ENCODE measurements at regions not wholly inside any gene's neighbourhood (a gene's known extent, or its start where the extent isn't known, plus 50 kb on each side); places are given as distances from the start of the nearest gene placed in this dataset.

DNA sequence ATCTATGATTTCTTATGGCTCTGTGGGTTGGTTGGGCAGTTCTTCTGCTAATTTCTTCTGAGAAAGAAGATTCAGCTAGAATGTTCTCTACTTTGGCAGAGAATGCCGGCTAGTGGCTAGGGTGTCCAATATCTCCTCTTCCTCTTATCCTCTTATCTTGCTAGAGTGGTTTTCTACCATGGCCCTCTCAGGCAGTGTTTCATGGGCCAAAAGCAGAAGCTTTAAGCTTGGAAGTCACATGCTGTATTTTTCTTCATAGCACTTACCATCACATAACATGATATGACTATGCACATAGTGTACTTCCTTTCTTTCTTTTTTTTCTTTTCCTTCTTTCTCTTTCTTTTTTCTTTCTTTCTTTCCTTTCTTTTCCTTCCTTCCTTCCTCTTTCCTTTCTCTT, 140.0 kb downstream of the ITGB8 start:
- DNase-seq (no peak), ATAC-seq (ENCODE audit: low read depth) (no peak)
- Histone ChIP-seq H3K36me3 (replicated peaks in 1 of 2; ENCODE audit: control extremely low read depth in 1 of 2, control insufficient read depth in 1 of 2, extremely low read depth in 1 of 2, insufficient read depth in 2 of 2, low read length in 1 of 2) (no peaks in the 10 kb centered on the region), H3K4me2 (replicated peaks; ENCODE audit: low read depth, low read length, poor library complexity, severe bottlenecking) (no peak overlapping the region), H3K9ac (ENCODE audit: low read length) (no peak overlapping the region), H2AFZ (ENCODE audit: insufficient read depth, low read depth, low read length, poor library complexity, severe bottlenecking) (no peak overlapping the region), H3K27me3 (replicated peaks in 1 of 4; ENCODE audit: control extremely low read depth in 1 of 4, control insufficient read depth in 3 of 4, insufficient read depth in 4 of 4, low read length in 3 of 4) (peaks cover 0 to 8% (median 0%) of the 10 kb centered on the region in 4 experiments), H3K27ac (ENCODE audit: low read length in 2 of 2) (no peak overlapping the region), H4K20me1 (ENCODE audit: control insufficient read depth, insufficient read depth, low read length, poor library complexity, severe bottlenecking) (no peaks in the 10 kb centered on the region), H3K4me3 (ENCODE audit: control extremely low read depth in 1 of 5, extremely low read depth in 1 of 5, insufficient read depth in 1 of 5, low read depth in 2 of 5, low read length in 4 of 5) (no peak overlapping the region), H3K4me1 (ENCODE audit: control insufficient read depth in 2 of 2, insufficient read depth in 2 of 2, low read length in 2 of 2) (no peaks in the 10 kb centered on the region), H3K9me3 (ENCODE audit: control extremely low read depth in 1 of 3, control insufficient read depth in 2 of 3, insufficient read depth in 1 of 3, low read length in 2 of 3) (no peaks in the 10 kb centered on the region), H3K79me2 (ENCODE audit: control insufficient read depth, insufficient read depth, low read length) (no peaks in the 10 kb centered on the region)
- H3K4me1 Mint-ChIP-seq = no peaks in the 10 kb centered on the region
- POLR2A ChIA-PET = no interaction called here
- CTCF ChIA-PET = no interaction called here
- WGBS (ENCODE audit: insufficient coverage) = no CpG with 5 or more reads among the region's 1 CpG
- intact Hi-C loops (cut with micrococcal nuclease) = no loop called here
- peaks cover 24% of the 10 kb centered on the region for H3K27me3 Mint-ChIP-seq
- TF ChIP-seq, protein P1, sequence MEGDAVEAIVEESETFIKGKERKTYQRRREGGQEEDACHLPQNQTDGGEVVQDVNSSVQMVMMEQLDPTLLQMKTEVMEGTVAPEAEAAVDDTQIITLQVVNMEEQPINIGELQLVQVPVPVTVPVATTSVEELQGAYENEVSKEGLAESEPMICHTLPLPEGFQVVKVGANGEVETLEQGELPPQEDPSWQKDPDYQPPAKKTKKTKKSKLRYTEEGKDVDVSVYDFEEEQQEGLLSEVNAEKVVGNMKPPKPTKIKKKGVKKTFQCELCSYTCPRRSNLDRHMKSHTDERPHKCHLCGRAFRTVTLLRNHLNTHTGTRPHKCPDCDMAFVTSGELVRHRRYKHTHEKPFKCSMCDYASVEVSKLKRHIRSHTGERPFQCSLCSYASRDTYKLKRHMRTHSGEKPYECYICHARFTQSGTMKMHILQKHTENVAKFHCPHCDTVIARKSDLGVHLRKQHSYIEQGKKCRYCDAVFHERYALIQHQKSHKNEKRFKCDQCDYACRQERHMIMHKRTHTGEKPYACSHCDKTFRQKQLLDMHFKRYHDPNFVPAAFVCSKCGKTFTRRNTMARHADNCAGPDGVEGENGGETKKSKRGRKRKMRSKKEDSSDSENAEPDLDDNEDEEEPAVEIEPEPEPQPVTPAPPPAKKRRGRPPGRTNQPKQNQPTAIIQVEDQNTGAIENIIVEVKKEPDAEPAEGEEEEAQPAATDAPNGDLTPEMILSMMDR (IDR thresholded peaks at IDR 0.05) = no peak
- no peak for TF ChIP-seq EZH2 (IDR thresholded peaks at IDR 0.05; ENCODE audit: borderline replicate concordance, insufficient read depth, low read depth, low read length, poor library complexity, severe bottlenecking)
- H3K9me3 Mint-ChIP-seq (ENCODE audit: insufficient read depth) = no peaks in the 10 kb centered on the region
- H3K4me3 Mint-ChIP-seq = no peak overlapping the region
- no peak overlapping the region for H3K27ac Mint-ChIP-seq

GRCh38 chr7:20474249-20474648, 141.2 kb upstream of the ABCB5 start:
- Mint-ChIP-seq H3K4me1 (no peaks in the 10 kb centered on the region), H3K9me3 (ENCODE audit: insufficient read depth) (no peaks in the 10 kb centered on the region), H3K27ac (no peak overlapping the region), H3K27me3 (peaks cover 28% of the 10 kb centered on the region), H3K4me3 (no peak overlapping the region)
- Histone ChIP-seq H3K4me2 (replicated peaks; ENCODE audit: low read depth, low read length, poor library complexity, severe bottlenecking) (no peak overlapping the region), H4K20me1 (ENCODE audit: control insufficient read depth, insufficient read depth, low read length, poor library complexity, severe bottlenecking) (no peaks in the 10 kb centered on the region), H3K79me2 (ENCODE audit: control insufficient read depth, insufficient read depth, low read length) (no peaks in the 10 kb centered on the region), H3K27me3 (replicated peaks in 1 of 4; ENCODE audit: control extremely low read depth in 1 of 4, control insufficient read depth in 3 of 4, insufficient read depth in 4 of 4, low read length in 3 of 4) (peaks cover 0 to 8% (median 0%) of the 10 kb centered on the region in 4 experiments), H3K36me3 (replicated peaks in 1 of 2; ENCODE audit: control extremely low read depth in 1 of 2, control insufficient read depth in 1 of 2, extremely low read depth in 1 of 2, insufficient read depth in 2 of 2, low read length in 1 of 2) (no peaks in the 10 kb centered on the region), H2AFZ (ENCODE audit: insufficient read depth, low read depth, low read length, poor library complexity, severe bottlenecking) (no peak overlapping the region), H3K4me3 (ENCODE audit: control extremely low read depth in 1 of 5, extremely low read depth in 1 of 5, insufficient read depth in 1 of 5, low read depth in 2 of 5, low read length in 4 of 5) (no peak overlapping the region), H3K27ac (ENCODE audit: low read length in 2 of 2) (no peak overlapping the region), H3K9me3 (ENCODE audit: control extremely low read depth in 1 of 3, control insufficient read depth in 2 of 3, insufficient read depth in 1 of 3, low read length in 2 of 3) (no peaks in the 10 kb centered on the region), H3K9ac (ENCODE audit: low read length) (no peak overlapping the region), H3K4me1 (ENCODE audit: control insufficient read depth in 2 of 2, insufficient read depth in 2 of 2, low read length in 2 of 2) (no peaks in the 10 kb centered on the region)
- CTCF ChIA-PET = no interaction called here
- POLR2A ChIA-PET = no interaction called here
- WGBS (ENCODE audit: insufficient coverage) = 81% methylated on average over 2 of the region's 2 CpGs
- DNase-seq (no peak), ATAC-seq (ENCODE audit: low read depth) (no peak)
- no peak for TF ChIP-seq EZH2 (IDR thresholded peaks at IDR 0.05; ENCODE audit: borderline replicate concordance, insufficient read depth, low read depth, low read length, poor library complexity, severe bottlenecking)
- TF ChIP-seq, protein P1 (IDR thresholded peaks at IDR 0.05) = no peak
- intact Hi-C loops (cut with micrococcal nuclease) = no loop called here
